ENCODE measurements at regions not wholly inside any gene's neighbourhood (a gene's known extent, or its start where the extent isn't known, plus 50 kb on each side); places are given as distances from the start of the nearest gene placed in this dataset.

DNA sequence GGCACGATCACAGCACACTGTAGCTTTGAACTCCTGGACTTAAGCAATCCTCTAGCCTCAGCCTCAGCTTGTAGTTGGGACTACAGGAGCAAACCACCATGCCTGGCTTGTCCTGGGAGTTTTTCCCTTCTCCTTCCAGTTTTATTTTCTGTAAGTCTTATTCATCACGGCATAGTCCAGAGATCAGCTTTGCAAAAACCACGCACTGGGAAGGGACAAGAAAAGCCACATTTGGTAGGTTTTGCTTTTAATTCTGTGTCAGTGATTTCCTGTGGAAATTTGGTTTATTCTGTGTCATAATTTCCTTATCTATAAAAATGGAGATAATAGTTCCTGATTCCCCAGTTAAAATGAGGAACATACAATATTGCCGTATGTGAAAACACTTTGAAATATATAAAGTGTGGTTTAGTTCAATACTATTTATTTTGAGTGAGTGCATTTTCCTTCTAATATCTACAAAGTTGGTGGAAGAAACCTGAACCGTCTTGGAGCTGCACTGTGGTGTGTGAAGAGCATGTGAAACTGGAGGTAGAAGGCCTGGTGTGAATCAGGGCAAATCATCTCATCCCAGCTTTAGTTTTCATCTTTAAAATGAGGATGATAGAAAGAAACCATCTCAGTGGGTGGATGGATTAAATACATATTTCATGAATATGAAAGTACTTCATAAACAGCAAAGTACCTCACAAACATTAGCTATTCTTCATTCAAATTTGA lies 92.8 kb upstream of the ELL2 start:
- Histone ChIP-seq H3K4me2 (no peak overlapping the region), H3K9me3 (no peaks in the 10 kb centered on the region), H3K4me3 (no peak overlapping the region), H3K27ac (no peak overlapping the region), H3K4me1 (peaks cover 9% of the 10 kb centered on the region; the same call in 2 of the 3 replicates)
- ChIA-PET CTCF (interaction anchor here (1.5 to 3.4 kb wide), 2 partner anchors 9 to 20 kb away, joined by 4 to 15 read pairs; no protein-coding TSS in a partner anchor), POLR2A (no interaction called here)
- FAIRE-seq (no peak), DNase-seq (ENCODE audit: low read depth in 1 of 2, low spot score in 1 of 2) (no peak), ATAC-seq (no peak)
- 88% methylated on average over 5 of the region's 5 CpGs for WGBS (ENCODE audit: missing lambda C conversion rate)
- TF ChIP-seq CHD4 (IDR thresholded peaks at IDR 0.05; ENCODE audit: borderline replicate concordance) (no peak), CHD2 (IDR thresholded peaks at IDR 0.05; ENCODE audit: low read length, partially characterized antibody) (no peak), KDM5A (IDR thresholded peaks at IDR 0.05) (no peak), HOXA7 (CRISPR knock-in tag; IDR thresholded peaks at IDR 0.05) (no peak), FOXS1 (CRISPR knock-in tag; IDR thresholded peaks at IDR 0.05) (no peak)

DNA sequence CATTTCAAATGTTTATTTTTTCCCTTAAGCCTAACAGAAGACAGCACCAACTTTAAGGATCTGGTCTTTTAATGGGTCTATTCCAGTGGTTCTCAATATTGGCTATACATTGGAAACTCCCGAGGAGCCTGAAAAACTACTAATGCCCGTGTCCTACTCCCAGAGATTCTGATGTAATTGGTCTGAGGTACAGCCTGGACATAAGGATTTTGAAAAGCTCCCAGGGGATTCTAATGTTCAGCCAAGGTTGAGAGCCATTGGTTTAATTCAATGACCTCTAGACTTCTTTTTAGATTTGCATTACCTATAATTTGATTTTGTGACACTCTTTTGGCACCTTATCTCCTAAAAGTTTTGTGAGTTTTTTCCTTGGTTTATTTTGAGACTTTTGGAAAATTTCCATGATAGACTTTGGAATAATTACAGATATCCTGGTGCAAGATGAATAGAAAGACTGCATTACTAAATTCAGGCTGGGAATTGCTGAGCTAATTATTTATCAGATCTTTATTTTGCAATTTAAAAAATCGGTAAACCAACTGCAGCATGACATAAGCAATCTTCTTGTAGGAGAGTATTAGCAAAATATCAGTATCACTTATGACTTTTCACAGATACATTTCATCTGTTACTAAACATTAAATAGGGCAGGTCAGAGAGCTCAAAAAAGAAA lies 91.5 kb upstream of the ELL2 start:
- ATAC-seq (no peak), FAIRE-seq (no peak), DNase-seq (ENCODE audit: low read depth in 1 of 2, low spot score in 1 of 2) (no peak)
- Histone ChIP-seq H3K4me1 (peaks cover 15% of the 10 kb centered on the region; the same call in 2 of the 3 replicates), H3K4me2 (no peak overlapping the region), H3K9me3 (no peaks in the 10 kb centered on the region), H3K27ac (no peak overlapping the region), H3K4me3 (no peak overlapping the region)
- POLR2A ChIA-PET = no interaction called here
- CTCF ChIA-PET = interaction anchor here (1.5 to 3.4 kb wide), 2 partner anchors 10 to 21 kb away, joined by 4 to 15 read pairs; no protein-coding TSS in a partner anchor
- TF ChIP-seq NPAS2 (CRISPR knock-in tag; IDR thresholded peaks at IDR 0.05; ENCODE audit: borderline replicate concordance) (no peak), ZNF302 (CRISPR knock-in tag; IDR thresholded peaks at IDR 0.05) (no peak), CBX8 (IDR thresholded peaks at IDR 0.05) (no peak), KDM1A (IDR thresholded peaks at IDR 0.05; ENCODE audit: low read depth) (no peak), MAFK (IDR thresholded peaks at IDR 0.05; ENCODE audit: partially characterized antibody) (no peak), ZFP36 (IDR thresholded peaks at IDR 0.05; ENCODE audit: borderline replicate concordance, partially characterized antibody) (no peak), KDM5A (IDR thresholded peaks at IDR 0.05) (no peak), SMC3 (IDR thresholded peaks at IDR 0.05) (no peak), NR3C1 (IDR thresholded peaks at IDR 0.05) (no peak), CEBPB (IDR thresholded peaks at IDR 0.05) (no peak), RAD21 (conservative IDR thresholded peaks at IDR 0.05 in 1 of 2, IDR thresholded peaks at IDR 0.05 in 1 of 2) (no peak), FOXS1 (CRISPR knock-in tag; IDR thresholded peaks at IDR 0.05) (no peak), BHLHE40 (IDR thresholded peaks at IDR 0.05; ENCODE audit: low read depth, low read length) (no peak), PHF8 (IDR thresholded peaks at IDR 0.05; ENCODE audit: borderline replicate concordance, low read depth) (no peak), EHMT2 (IDR thresholded peaks at IDR 0.05; ENCODE audit: low read depth) (no peak), JUN (IDR thresholded peaks at IDR 0.05) (no peak)
- TF ChIP-seq, protein P1, sequence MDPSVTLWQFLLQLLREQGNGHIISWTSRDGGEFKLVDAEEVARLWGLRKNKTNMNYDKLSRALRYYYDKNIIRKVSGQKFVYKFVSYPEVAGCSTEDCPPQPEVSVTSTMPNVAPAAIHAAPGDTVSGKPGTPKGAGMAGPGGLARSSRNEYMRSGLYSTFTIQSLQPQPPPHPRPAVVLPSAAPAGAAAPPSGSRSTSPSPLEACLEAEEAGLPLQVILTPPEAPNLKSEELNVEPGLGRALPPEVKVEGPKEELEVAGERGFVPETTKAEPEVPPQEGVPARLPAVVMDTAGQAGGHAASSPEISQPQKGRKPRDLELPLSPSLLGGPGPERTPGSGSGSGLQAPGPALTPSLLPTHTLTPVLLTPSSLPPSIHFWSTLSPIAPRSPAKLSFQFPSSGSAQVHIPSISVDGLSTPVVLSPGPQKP (IDR thresholded peaks at IDR 0.05; ENCODE audit: low read depth, low read length) = no peak
- TF ChIP-seq, protein P2, sequence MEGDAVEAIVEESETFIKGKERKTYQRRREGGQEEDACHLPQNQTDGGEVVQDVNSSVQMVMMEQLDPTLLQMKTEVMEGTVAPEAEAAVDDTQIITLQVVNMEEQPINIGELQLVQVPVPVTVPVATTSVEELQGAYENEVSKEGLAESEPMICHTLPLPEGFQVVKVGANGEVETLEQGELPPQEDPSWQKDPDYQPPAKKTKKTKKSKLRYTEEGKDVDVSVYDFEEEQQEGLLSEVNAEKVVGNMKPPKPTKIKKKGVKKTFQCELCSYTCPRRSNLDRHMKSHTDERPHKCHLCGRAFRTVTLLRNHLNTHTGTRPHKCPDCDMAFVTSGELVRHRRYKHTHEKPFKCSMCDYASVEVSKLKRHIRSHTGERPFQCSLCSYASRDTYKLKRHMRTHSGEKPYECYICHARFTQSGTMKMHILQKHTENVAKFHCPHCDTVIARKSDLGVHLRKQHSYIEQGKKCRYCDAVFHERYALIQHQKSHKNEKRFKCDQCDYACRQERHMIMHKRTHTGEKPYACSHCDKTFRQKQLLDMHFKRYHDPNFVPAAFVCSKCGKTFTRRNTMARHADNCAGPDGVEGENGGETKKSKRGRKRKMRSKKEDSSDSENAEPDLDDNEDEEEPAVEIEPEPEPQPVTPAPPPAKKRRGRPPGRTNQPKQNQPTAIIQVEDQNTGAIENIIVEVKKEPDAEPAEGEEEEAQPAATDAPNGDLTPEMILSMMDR (IDR thresholded peaks at IDR 0.05) = no peak
- TF ChIP-seq, protein P3, sequence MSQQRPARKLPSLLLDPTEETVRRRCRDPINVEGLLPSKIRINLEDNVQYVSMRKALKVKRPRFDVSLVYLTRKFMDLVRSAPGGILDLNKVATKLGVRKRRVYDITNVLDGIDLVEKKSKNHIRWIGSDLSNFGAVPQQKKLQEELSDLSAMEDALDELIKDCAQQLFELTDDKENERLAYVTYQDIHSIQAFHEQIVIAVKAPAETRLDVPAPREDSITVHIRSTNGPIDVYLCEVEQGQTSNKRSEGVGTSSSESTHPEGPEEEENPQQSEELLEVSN (IDR thresholded peaks at IDR 0.05; ENCODE audit: borderline replicate concordance, low read depth) = no peak
- 83% methylated on average over 3 of the region's 3 CpGs for WGBS (ENCODE audit: missing lambda C conversion rate)

Data from A549 (cell line).